Vagina (tissue), 2 donors: ENCODE measurements at regions not wholly inside any gene's neighbourhood (a gene's known extent, or its start where the extent isn't known, plus 50 kb on each side); places are given as distances from the start of the nearest gene placed in this dataset.

ENCODE experiments used
- DNase-seq, 2 donors: peaks; one replicate each; pipeline ENCODE4 v3.0.0-alpha.2; 2017; ENCODE audit errors: extremely low spot score in 2 of 2
- H3K27ac ChIP-seq: fragments of 200-600 bp; sonication (generic); one replicate; pipeline ENCODE4 v1.5.1; 2019
- H3K27me3 ChIP-seq: fragments of 200-600 bp; sonication (generic); one replicate; pipeline ENCODE4 v1.5.1; 2019
- H3K36me3 ChIP-seq, 2 donors: fragments of 200-600 bp; sonication (generic); one replicate each; pipeline ENCODE4 v1.5.1; 2017 to 2019
- H3K4me1 ChIP-seq: fragments of 200-600 bp; sonication (generic); one replicate; pipeline ENCODE4 v1.5.1; 2019
- H3K4me3 ChIP-seq, 2 donors: fragments of 200-600 bp; sonication (generic); 1 replicate in 1 of 2; 2 replicates in 1 of 2; pipeline ENCODE4 v1.5.1; 2016 to 2019
- H3K9me3 ChIP-seq: fragments of 200-600 bp; sonication (generic); one replicate; pipeline ENCODE4 v1.5.1; 2019
- POLR2A ChIP-seq, 2 donors: fragments of 450-650 bp; IDR thresholded peaks; one replicate each; pipeline ENCODE4 v1.6.1; 2017; ENCODE audit warnings: antibody characterized with exemption in 2 of 2, mild to moderate bottlenecking in 2 of 2, moderate library complexity in 2 of 2
- POLR2AphosphoS5 ChIP-seq, 2 donors: sonication (generic); formaldehyde crosslinking; IDR thresholded peaks; one replicate each; pipeline ENCODE4 v1.9.0; 2017; ENCODE audit warnings: antibody characterized with exemption in 2 of 2, mild to moderate bottlenecking in 2 of 2, low read depth in 1 of 2; ENCODE audit not compliant: insufficient read depth in 1 of 2
- intact Hi-C: fragments of 100-400 bp; cut with DNase I; formaldehyde crosslinking; loops from one replicate; pipeline ENCODE4 v1.15.1; 2023
- TF ChIP-seq, protein P1 (sequence below), 3 experiments: fragments of 450-650 bp in 2 of 3; fragments of 200-600 bp in 1 of 3; sonication (generic) in 1 of 3; IDR thresholded peaks; one replicate each; pipeline ENCODE4 v1.5.1; 2017 to 2019; ENCODE audit warnings: antibody characterized with exemption in 3 of 3, mild to moderate bottlenecking in 2 of 3, moderate library complexity in 2 of 3

DNA sequence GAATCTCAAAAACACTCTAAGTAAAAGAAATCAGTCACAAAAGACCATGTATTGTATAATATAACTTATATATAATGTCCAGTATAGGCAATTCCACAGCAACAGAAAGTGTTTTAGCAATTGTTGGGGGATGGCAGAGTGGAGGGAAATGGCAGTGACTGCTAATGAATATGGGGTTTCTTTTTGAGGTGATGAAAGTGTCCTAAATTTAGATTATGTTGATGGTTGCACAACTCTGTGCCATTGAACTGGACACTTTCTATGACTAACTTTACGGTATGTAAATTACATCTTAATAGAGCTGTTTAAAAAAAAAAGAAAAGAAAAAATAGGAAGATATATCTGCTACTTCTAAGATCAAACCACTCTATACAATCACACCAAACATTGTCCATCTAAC, 124.9 kb upstream of the ZNF462 start:
- Histone ChIP-seq H3K27me3 (no peaks in the 10 kb centered on the region), H3K4me3 (no peak overlapping the region), H3K9me3 (no peaks in the 10 kb centered on the region), H3K36me3 (no peaks in the 10 kb centered on the region), H3K27ac (no peak overlapping the region), H3K4me1 (no peaks in the 10 kb centered on the region)
- no peak for TF ChIP-seq POLR2A (IDR thresholded peaks at IDR 0.05)
- intact Hi-C loops, result no loop called here
- DNase-seq, result no peak

- Histone ChIP-seq H3K27ac (no peak overlapping the region), H3K27me3 (no peaks in the 10 kb centered on the region), H3K36me3 (no peaks in the 10 kb centered on the region), H3K4me3 (no peak overlapping the region), H3K4me1 (no peaks in the 10 kb centered on the region), H3K9me3 (no peaks in the 10 kb centered on the region)
- intact Hi-C loops, result no loop called here
- TF ChIP-seq POLR2A (IDR thresholded peaks at IDR 0.05) (no peak), POLR2AphosphoS5 (IDR thresholded peaks at IDR 0.05; ENCODE audit: insufficient read depth in 1 of 2, low read depth in 1 of 2) (no peak)
- TF ChIP-seq, protein P1, sequence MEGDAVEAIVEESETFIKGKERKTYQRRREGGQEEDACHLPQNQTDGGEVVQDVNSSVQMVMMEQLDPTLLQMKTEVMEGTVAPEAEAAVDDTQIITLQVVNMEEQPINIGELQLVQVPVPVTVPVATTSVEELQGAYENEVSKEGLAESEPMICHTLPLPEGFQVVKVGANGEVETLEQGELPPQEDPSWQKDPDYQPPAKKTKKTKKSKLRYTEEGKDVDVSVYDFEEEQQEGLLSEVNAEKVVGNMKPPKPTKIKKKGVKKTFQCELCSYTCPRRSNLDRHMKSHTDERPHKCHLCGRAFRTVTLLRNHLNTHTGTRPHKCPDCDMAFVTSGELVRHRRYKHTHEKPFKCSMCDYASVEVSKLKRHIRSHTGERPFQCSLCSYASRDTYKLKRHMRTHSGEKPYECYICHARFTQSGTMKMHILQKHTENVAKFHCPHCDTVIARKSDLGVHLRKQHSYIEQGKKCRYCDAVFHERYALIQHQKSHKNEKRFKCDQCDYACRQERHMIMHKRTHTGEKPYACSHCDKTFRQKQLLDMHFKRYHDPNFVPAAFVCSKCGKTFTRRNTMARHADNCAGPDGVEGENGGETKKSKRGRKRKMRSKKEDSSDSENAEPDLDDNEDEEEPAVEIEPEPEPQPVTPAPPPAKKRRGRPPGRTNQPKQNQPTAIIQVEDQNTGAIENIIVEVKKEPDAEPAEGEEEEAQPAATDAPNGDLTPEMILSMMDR (IDR thresholded peaks at IDR 0.05), result no peak
- DNase-seq, result no peak
Observed at GRCh38 chr9:106745457-106745856, 117.5 kb upstream of the ZNF462 start.

DNA sequence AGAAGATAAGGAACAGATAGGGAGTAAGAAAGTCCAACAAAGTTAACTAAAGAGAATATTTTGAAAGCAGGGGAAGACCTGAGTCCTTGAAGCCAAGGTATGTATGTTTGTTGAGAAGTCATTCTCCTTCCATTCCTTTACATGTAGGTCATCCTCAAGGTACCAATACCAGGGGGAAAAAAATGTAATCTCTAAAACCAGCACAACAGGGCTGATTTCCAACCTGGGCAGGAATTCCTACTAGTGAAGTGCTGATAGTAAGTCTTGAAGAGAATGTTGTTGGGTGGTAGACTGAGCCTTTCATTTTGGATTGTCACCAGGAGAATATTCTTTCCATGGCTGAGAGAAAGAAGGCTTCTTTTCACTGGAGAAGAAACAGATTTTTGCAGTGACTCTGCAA, 117.1 kb upstream of the ZNF462 start:
- Histone ChIP-seq H3K27ac (no peak overlapping the region), H3K9me3 (no peaks in the 10 kb centered on the region), H3K4me1 (no peaks in the 10 kb centered on the region), H3K4me3 (no peak overlapping the region), H3K27me3 (no peaks in the 10 kb centered on the region), H3K36me3 (no peaks in the 10 kb centered on the region)
- no peak for TF ChIP-seq POLR2A (IDR thresholded peaks at IDR 0.05)
- TF ChIP-seq, protein P1 (IDR thresholded peaks at IDR 0.05), result no peak
- TF ChIP-seq POLR2AphosphoS5 (IDR thresholded peaks at IDR 0.05; ENCODE audit: insufficient read depth in 1 of 2, low read depth in 1 of 2), result no peak
- intact Hi-C loops, result no loop called here
- DNase-seq, result no peak

GRCh38 chr9:106751681-106752080, 111.3 kb upstream of the ZNF462 start:
- Histone ChIP-seq H3K27me3 (no peaks in the 10 kb centered on the region), H3K4me1 (no peaks in the 10 kb centered on the region), H3K36me3 (no peaks in the 10 kb centered on the region), H3K9me3 (no peaks in the 10 kb centered on the region), H3K4me3 (no peak overlapping the region), H3K27ac (no peak overlapping the region)
- DNase-seq, result no peak
- intact Hi-C loops, result no loop called here
- TF ChIP-seq, protein P1 (IDR thresholded peaks at IDR 0.05), result no peak
- TF ChIP-seq POLR2A (IDR thresholded peaks at IDR 0.05), result no peak
- no peak for TF ChIP-seq POLR2AphosphoS5 (IDR thresholded peaks at IDR 0.05; ENCODE audit: insufficient read depth in 1 of 2, low read depth in 1 of 2)

DNA sequence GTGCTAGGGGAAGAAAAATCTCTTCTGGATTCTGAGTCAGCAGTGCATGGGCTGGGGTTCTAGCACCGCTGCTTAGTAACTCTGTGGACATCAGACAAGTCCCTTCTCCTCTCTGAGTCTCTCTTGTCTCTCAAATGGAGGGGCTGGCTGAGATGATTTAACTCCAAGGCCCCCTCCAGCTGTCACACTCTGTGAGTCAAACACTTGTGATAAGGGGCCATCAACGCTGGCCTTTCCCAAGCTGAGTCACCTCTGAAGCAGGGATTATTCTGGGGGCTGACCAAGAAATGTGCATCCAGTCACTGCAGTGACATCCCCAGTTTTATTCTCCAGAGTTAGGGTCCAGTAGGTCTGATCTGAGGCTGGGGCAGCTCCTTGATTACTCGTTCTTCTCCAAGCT, 110.4 kb upstream of the ZNF462 start:
- TF ChIP-seq POLR2A (IDR thresholded peaks at IDR 0.05) (no peak), POLR2AphosphoS5 (IDR thresholded peaks at IDR 0.05; ENCODE audit: insufficient read depth in 1 of 2, low read depth in 1 of 2) (no peak)
- TF ChIP-seq, protein P1 (IDR thresholded peaks at IDR 0.05), result no peak
- Histone ChIP-seq H3K4me1 (no peaks in the 10 kb centered on the region), H3K27ac (no peak overlapping the region), H3K36me3 (no peaks in the 10 kb centered on the region), H3K9me3 (no peaks in the 10 kb centered on the region), H3K4me3 (no peak overlapping the region), H3K27me3 (no peaks in the 10 kb centered on the region)
- intact Hi-C loops, result no loop called here
- no peak for DNase-seq
